GM12892 (cell line): ENCODE measurements at regions not wholly inside any gene's neighbourhood (a gene's known extent, or its start where the extent isn't known, plus 50 kb on each side); places are given as distances from the start of the nearest gene placed in this dataset.
A peak's percentile ranks its signal among the peaks of the same experiment; 100 is the strongest.
"Not testable (repeated sequence)": the region's sequence is repeated elsewhere in the genome, so short reads cannot be mapped to it uniquely, and the experiment has no call there.

Experiments used
- DNase-seq: peaks from one replicate; pipeline ENCODE4 v3.0.0; 2011; ENCODE audit not compliant: insufficient read length
- FAIRE-seq: peaks from 2 replicates; lab custom pipeline; 2011; peaks lifted over from hg19 to GRCh38; lab: Jason Lieb, UNC

DNA sequence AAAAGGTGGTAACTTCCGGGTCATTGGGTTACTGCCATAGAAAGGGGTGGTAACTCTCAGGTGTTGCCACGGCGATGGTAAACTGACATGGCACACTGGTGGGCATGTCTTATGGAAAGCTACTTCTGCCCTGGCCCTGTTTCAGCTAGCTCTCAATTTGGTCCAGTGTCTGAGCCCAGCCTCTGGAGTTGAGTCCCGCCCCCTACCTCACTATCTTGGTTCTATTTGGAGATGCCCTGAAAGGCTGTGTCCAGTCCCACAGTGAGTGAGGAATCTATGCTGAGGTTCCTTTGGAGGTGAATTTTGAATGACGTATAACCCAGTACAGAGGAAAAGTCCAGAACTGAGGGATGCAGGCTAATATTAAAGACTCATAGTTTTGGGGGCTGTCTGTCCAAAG, 230.4 kb upstream of the PLGLB1 start:
- FAIRE-seq, DNase-seq: not testable (repeated sequence)

DNA sequence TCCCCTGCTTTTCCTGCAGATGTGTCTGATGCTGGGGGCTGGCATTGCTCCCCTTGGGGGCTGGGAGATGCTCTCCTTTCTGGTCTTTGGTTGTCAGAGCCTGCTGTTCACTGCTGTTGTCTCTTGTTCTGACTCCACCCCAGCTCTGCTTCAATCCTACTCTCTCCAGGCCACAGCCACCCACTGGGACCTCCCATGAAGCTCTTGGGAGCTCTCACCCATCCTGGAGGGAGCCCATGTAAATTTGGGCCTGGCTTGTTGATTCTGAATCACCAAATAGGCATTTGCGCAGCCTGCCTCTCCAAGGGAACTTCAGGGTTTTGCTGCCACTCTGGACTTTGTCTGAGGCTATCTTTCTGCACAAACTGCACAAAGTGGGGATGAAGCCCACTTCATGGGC, 232.9 kb upstream of the PLGLB1 start:
- not testable (repeated sequence) for FAIRE-seq, DNase-seq

DNA sequence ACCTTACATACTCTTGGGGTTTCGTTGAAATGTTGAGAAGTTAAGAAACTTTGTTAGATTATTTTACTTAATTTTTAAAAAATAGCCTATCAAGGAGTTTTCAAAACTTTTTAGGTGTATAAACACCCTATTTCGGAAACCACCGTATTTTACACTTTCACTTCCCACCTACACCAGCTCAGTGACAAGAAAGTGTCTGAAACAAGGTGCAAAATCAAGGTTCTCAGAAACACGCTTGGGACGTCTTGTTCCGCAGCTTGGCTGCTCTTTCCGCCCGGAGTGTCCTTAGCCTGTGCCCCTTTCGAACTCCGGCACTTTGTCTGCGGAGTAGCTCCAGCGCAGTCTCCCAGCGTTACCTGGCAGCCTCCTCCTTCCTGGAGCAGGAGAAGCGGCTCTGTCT, 233.8 kb upstream of the PLGLB1 start:
- not testable (repeated sequence) for FAIRE-seq, DNase-seq

- DNase-seq, FAIRE-seq: not testable (repeated sequence)
Measured at GRCh38 chr2:87258887-87259286, 237.2 kb upstream of the PLGLB1 start.

DNA sequence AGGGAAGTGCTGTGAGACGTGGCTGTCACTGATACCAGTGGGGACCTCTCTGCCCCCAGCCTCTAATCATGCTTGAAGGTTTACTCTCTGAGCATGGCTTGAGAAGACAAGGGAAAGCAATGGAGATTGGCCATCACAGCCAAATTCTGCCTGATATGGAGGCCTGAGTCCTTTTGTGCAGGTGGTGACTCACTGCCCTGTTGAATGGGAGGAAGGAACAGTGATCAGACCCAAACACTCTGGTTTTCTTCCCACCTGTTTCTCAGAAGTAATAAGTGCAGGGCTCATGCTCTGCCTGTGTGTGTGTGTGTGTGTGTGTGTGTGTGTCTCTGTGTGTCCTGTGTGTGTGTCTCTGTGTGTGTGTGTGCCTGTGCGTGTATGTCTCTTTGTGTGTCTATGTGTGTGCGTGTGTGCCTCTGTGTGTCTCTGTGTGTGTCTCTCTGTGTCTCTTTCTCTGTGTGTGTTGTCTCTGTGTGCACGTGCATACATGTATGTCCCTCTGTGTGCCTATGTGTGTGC, 240.6 kb upstream of the PLGLB1 start:
- FAIRE-seq, DNase-seq: not testable (repeated sequence)

GRCh38 chr2:87263868-87264518, 242.3 kb upstream of the PLGLB1 start:
- peak; percentile 48 for FAIRE-seq
- DNase-seq: not testable (repeated sequence)

- not testable (repeated sequence) for FAIRE-seq, DNase-seq
Measured at GRCh38 chr2:87275192-87275591, 253.5 kb upstream of the PLGLB1 start.

DNA sequence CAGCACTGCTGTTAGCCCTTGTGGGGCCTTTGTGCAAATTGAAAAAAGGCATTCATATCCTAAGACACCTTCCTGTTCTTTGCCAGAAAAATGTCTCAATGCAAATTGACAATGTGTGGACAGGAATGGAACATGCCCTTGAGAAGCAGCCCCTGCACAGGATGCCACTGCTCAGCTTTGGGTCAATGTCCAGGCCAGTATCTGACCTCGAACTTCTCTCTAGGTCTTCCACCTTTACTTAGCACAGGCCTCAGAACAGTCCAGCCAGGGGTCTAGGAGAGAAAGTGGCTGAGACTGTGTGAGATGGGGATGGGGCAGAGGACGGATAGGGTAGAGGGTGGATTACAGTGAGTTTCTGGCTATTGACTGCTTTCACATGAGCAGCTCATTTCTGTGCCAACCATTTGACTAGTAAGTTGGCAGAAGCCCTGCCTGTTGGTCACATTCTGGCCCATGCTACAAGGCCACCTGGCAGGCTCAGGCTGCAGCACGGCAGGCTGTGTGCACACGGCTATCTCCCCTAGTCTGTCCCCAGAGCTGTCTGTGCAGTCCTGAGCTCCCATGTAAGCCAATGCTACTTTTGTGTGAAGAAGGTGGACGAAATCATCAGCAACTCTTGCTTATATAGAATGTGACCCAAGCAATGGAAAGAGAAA, 254.5 kb upstream of the PLGLB1 start:
- DNase-seq: not testable (repeated sequence)

DNA sequence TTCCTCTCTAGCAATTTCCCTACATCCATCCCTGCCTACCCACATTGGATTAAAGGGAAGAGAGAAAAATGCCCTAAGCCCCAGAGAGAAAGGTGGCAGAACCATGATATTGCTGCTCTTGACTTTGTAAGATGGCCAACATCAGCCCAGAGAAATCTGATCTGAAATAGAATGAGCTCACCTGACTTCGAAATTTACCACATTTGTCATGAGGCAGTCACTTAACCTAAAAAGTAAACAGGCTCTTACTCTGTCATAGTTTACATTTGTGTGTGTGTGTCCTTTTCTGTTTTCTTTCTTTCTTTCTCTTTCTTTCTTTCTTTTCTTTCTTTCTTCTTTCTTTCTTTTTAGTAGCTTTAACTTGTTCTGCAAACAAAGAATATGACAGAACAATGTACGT, 255.0 kb upstream of the PLGLB1 start:
- DNase-seq, FAIRE-seq: not testable (repeated sequence)

More for the DNA sequence above, 254.5 kb upstream of the PLGLB1 start:
- FAIRE-seq: not testable (repeated sequence)

GRCh38 chr2:87277734-87278133, 256.1 kb upstream of the PLGLB1 start:
- FAIRE-seq, DNase-seq: not testable (repeated sequence)

DNA sequence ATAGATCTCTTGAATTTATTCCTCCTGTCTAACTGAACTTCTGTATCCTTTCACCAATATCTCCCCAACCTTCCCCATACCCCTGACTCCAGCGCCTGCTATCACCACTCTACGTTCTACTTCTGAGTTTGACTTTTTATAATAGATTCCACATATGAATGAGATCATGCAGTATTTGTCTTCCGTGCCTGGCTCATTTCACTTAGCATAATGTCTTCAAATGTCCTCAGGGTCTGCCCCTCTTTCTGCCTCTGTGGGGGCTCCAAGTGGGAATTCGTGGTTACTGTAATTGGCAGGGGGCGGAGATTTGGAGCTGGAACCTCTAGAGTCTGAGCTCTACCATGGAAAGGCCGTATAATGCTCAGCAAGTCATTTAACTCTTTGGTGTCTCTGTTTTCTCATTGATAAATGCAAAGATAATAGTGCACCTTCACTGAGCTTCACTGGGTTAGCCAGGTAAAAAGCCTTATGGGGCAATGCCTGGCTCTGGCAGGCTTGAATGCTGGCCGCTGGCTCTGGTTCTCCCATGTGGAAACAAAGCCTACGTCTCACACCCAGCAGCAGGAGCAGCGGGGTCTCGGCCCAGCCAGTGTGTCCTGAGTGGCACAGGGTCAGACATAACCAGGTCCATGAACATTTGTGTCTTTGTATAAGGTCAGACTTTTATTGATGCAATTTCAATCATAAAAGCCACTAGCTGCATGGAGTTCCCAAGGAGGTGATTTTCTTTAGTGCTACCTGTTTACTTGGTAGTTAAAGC, 259.1 kb upstream of the PLGLB1 start:
- FAIRE-seq, DNase-seq: not testable (repeated sequence)

DNA sequence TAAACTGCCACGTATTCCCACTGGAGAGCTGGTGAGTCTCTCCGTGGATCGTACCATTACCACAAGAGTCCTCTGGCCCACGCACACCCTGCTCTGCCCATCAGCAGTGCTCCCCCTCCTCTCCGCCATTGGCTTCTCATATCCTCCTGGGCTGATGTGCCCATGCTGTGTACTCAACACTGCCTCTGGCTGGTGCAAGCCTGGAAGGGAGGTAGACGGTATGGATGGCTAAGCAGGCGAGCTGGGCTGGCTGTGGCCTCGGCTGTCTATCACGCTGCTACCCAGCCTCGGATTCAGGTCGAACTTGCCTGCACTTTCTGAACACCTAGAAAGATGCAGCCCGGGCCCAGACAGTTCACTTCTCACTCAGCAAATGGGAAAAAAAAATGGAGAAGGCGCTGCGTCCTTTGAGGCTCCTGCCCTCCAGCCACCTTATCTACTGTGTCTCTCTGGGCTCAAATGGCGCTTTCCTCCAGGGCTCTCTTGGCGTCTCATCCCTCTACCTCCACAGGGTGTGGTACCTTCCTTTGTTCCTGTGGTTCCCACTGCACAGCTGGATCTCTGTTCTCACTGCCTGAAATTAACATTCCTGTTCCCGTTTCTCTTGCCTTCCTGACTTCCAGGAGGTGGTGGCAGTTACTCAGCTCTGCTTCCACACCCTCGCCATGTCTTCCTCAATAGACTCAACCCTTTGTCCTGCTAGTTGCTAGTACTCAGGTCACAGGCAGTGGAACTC, 262.3 kb upstream of the PLGLB1 start:
- FAIRE-seq, DNase-seq: not testable (repeated sequence)

- not testable (repeated sequence) for DNase-seq, FAIRE-seq
Measured at GRCh38 chr2:87284471-87284772, 262.8 kb upstream of the PLGLB1 start.

DNA sequence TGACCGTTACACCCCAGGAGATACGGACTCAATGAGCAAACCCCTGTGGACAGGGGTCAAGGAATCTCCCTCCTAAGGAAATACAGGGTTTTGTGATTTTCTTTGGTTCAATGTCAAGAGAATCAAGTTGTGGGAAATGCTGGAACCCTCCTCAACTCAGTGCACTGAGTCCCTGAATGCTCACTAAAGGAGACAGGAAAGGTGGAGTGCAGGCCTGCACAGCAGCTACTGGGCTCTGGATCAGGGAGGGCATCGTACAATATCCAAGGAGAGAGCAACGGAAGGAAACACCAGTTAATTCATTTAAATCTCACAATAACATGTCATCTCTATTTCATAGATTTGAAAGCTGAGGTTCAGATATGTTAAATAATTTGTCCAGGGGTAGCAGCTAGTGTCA, 263.5 kb upstream of the PLGLB1 start:
- DNase-seq, FAIRE-seq: not testable (repeated sequence)

GRCh38 chr2:87290566-87291307, 269.1 kb upstream of the PLGLB1 start:
- FAIRE-seq: not testable (repeated sequence)

DNA sequence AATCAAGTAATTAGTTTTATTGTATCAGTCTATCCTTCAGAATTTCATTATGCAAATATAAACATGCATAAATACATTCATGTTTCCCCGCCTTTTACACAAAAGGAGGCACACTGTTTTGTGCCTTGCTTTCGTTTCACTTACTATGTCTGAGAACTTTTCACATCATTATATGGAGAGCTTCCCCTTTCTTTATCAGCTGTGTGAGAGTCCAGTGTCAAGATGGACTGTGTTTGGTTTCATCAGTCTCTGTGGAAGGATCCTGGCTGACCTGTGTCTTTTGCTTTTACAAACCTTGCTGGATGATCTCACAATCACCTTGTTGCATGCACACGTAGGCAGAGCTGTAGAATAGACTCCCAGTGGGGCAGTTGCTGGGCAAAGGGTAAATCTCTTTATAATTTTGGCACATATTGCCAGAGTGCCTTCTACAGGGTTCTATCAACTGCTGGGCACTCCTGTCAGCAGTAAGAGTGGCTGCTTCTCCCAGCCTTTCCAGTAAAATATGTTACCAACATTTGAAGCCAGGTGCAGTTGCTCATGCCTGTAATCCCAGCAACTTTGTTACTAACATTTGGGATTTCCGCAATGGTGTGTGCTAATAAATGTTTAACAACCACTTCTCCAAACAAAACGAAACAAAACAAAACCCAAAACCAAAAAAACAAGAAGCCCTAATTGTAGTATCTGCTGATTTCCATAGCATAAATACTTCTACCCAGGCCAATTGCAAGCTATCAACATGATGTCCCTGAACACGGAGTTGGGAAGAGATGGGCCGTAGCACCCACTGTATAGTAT, 270.0 kb upstream of the PLGLB1 start:
- not testable (repeated sequence) for FAIRE-seq, DNase-seq

More at GRCh38 chr2:87290566-87291307, 269.1 kb upstream of the PLGLB1 start:
- not testable (repeated sequence) for DNase-seq

GRCh38 chr2:87293931-87294594, 272.4 kb upstream of the PLGLB1 start:
- DNase-seq, FAIRE-seq: not testable (repeated sequence)

DNA sequence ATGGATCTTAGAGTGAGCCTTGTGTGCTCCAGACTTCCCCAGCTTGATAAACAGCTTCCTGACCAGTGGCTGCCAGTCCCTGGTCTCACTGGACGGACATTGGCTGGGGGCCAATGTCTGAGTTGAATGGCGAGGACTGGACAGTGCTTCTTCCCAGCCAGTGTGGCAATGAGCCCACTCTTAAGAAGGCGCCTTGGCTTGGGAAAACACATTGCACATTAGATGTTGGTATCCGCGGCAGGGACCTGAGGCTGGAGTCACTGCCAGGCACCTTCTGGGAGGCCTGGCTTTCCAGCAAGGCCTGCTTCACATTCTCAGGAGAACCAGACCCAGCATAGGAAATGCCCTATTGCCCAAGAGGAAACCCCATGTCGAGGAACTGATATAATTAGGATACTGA, 273.5 kb upstream of the PLGLB1 start:
- FAIRE-seq, DNase-seq: not testable (repeated sequence)
